OCI-LY1 (cell line): ENCODE measurements at regions not wholly inside any gene's neighbourhood (a gene's known extent, or its start where the extent isn't known, plus 50 kb on each side); places are given as distances from the start of the nearest gene placed in this dataset.

Source experiments
- CTCF ChIP-seq: fragments of 200-600 bp; sonication (generic), shearing (Covaris generic); IDR thresholded peaks from 2 replicates; pipeline ENCODE4 v1.5.1; 2017; ENCODE audit warnings: mild to moderate bottlenecking, antibody characterized with exemption, low read length, moderate library complexity, mixed read lengths
- EZH2 ChIP-seq: fragments of 200-600 bp; sonication (generic), shearing (Covaris generic); IDR thresholded peaks from 2 replicates; pipeline ENCODE4 v1.8.0; 2017; ENCODE audit warnings: borderline replicate concordance, mixed run types, mild to moderate bottlenecking, antibody characterized with exemption, low read length, moderate library complexity, mixed read lengths

- TF ChIP-seq EZH2 (no peak), CTCF (no peak)
Measured at GRCh38 chr4:111610681-111611080, 534.6 kb upstream of the FAM241A start.
